GM21717 (cell line): ENCODE measurements at regions not wholly inside any gene's neighbourhood (a gene's known extent, or its start where the extent isn't known, plus 50 kb on each side); places are given as distances from the start of the nearest gene placed in this dataset.
"Not testable (repeated sequence)": the region's sequence is repeated elsewhere in the genome, so short reads cannot be mapped to it uniquely, and the experiment has no call there.

Experiments
- ATAC-seq: cut with Tn5 transposase; IDR thresholded peaks from one replicate; pipeline ENCODE4 v1.9.1; 2021; ENCODE audit warnings: mild to moderate bottlenecking, moderate library complexity; ENCODE audit not compliant: unreplicated experiment

GRCh38 chr2:3899536-3900155 lies 196.3 kb downstream of the DCDC2C start:
- no peak for ATAC-seq

DNA sequence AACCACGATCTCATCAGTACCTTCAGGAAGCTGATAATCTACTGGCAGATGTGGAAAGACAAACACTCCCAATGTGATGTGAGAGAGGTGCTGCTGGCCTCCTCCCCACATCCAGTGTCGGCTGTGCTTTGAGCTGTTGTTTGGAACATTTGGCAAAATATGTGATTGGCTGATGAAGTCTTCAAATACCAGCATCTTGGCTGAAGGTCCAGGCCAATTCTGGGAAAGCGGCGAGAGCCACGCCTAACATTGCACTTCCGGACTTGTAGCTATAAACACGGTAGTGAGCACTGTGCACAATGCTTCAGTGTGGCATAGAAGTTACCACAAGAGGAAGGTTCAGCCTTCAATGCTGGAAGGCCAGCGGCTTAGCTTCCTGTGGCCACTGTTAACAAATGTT lies 198.8 kb downstream of the DCDC2C start:
- no peak for ATAC-seq

- ATAC-seq, result no peak
Measured at GRCh38 chr2:3904061-3904460, 200.7 kb downstream of the DCDC2C start.

GRCh38 chr2:3908498-3908897 lies 205.1 kb downstream of the DCDC2C start:
- not testable (repeated sequence) for ATAC-seq

- ATAC-seq, result no peak
Measured at GRCh38 chr2:3911882-3912455, 208.6 kb downstream of the DCDC2C start.

- no peak for ATAC-seq
Measured at GRCh38 chr2:3913166-3913565, 209.8 kb downstream of the DCDC2C start.

DNA sequence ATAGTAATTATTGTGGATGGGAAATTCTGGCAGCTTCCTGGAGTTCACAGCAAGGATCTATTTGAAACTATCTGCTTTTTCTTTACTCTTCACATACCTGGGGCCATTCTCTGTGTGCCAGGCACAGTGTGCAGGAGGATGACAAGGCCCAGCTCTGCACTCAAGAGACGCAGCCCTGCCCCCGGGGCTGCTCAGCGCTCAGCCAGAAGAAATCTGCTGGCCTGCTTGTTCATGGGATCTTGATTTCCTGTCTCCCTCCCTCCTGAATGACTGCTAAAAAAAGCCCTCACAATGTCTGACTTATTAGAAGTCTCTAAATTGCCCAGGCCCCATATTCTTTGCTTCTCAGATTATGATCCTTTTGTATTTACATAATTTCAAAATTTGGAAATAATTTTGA lies 210.9 kb downstream of the DCDC2C start:
- ATAC-seq, result no peak

- no peak for ATAC-seq
Measured at GRCh38 chr2:3927031-3927430, 223.7 kb downstream of the DCDC2C start.

DNA sequence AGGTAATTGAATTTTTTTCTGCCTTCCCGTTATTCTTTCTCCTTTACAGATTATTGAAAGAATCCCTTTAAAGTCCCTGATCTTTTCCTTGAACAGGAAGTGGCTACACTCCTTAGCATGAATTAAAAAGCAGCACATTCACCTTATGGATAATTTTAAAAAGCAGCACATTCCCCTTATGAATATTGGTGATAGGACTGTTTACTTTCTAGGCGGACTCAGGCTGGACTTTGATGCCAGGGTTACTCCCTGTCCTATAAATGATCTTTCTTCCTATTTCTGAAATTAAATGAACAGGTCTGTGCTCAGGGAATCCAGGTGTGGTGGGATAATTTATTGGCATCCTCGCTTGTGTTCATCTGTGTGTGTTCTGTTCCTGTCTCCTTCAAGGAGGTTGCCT lies 226.0 kb downstream of the DCDC2C start:
- ATAC-seq, result no peak

GRCh38 chr2:3930246-3930645 lies 226.9 kb downstream of the DCDC2C start:
- ATAC-seq, result no peak

- ATAC-seq, result no peak
Measured at GRCh38 chr2:3940661-3941060, 237.3 kb downstream of the DCDC2C start.

DNA sequence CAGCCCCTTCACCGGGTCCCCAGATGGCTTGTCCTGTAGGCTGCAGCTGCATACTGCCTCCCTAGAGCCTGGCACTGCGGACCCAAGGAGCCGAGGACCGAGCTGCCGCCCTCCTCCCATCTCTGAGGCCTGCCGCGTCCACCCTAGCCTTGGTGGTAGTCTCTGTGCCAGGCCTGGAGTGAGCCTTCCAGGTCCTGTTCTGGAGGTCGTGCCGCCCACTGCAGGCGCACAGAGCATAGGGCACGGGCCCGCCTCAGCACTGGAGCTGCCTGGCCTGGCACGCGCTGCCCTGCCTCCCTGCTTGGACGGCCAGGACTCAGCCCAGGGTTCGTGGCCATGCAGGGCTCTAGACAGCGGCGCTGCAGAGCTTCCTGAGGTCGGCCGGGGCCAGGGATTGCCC lies 239.5 kb downstream of the DCDC2C start:
- ATAC-seq, result no peak

- no peak for ATAC-seq
Measured at GRCh38 chr2:3944071-3944470, 240.7 kb downstream of the DCDC2C start.

DNA sequence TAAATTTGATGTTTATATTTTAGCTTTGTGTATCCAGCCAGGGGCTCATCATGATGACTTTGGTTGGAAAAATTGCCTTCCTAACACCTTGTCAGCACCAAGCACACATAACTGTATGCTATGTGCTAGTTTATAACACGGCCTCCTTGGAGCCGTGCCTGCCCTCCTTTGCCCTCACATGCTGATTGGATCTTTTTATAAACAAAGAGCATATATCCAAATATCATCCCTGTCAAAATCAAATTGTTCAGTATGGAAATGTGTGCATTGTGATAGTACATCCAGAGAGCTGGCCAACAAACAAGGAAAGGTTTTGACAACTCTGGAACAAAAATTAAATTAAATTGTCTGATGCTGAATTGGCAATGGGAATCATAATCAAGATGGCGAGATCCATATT lies 241.5 kb downstream of the DCDC2C start:
- ATAC-seq, result no peak

DNA sequence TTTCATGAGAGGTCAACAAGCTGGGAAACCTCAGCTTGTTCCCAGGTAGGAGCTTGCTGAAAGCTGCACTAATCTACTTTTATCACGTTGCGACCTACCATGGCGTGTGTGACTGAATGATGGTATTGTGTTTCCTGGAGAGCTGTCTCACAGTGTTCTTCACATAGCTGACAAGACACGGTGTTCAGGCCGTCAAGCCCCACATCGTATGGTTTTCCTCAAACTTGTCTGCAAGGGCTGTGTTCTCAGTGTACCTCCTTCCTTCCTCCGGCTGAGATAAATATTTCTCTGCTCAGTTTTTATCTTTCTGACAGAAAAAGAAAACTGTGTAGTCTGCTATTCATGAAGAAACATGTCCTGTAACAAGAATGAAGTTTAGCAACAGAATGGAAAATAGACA lies 244.8 kb downstream of the DCDC2C start:
- ATAC-seq, result no peak

DNA sequence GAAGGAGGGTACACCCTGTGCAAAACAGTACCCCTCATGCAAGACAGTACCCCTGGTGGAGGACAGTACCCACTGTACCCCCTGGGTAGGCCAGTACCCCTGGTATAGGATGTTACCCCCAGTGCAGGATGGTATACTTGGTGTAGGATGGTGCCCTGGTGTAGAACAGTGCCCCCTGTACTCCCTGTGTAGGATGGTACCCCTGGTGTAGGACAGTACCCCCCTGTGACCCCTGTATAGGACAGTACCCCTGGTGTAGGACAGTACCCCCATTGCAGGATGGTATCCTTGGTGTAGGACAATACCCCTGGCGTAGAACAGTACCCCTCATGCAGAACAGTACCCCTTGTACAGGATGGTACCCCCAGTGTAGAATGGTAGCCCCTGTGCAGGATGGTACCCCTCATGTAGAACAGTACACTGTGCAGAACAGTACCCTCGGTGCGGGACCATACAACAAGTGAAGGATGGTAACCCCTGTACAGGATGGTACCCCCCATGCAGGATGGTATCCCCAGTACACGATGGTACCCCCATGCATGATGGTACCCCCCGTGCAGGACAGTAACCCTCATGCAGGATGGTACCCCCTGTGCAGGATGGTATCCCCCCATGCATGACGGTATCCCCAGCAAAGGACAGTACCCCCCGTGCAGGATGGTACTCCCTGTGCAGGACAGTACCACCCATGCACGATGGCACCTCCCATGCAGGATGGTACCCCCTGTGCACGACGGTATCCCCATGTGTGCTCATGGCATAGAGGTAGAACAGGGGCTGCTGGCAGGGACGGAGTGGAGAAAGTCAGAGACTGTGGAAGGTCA lies 248.0 kb downstream of the DCDC2C start:
- no peak for ATAC-seq

- ATAC-seq, result no peak
Measured at GRCh38 chr2:3952866-3953516, 249.6 kb downstream of the DCDC2C start.

- no peak for ATAC-seq
Measured at GRCh38 chr2:3954261-3954660, 250.9 kb downstream of the DCDC2C start.

GRCh38 chr2:3956406-3956805 lies 253.0 kb downstream of the DCDC2C start:
- no peak for ATAC-seq

- ATAC-seq, result no peak
Measured at GRCh38 chr2:3956892-3957291, 253.5 kb downstream of the DCDC2C start.

DNA sequence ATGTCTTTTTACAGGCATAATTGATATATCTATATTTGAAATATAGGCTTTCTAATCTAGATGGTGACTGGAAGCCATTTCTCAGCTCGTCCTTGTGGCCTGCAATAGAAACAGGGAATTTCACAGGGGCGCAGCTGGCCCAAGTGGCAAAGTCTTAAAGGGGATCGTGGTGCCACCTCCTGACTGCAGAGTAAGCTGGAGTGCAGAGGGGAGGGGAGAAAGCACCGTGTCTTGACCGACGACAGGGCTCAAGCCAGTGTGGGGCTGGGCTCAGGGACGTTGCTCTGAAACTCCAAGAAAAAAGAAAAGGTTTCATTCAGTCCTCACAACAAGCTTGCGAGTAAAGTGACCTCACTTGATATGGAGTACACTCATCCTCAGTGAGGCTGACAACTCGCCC lies 255.1 kb downstream of the DCDC2C start:
- no peak for ATAC-seq

GRCh38 chr2:3958969-3959368 lies 255.6 kb downstream of the DCDC2C start:
- ATAC-seq, result no peak
